ENCODE measurements at regions not wholly inside any gene's neighbourhood (a gene's known extent, or its start where the extent isn't known, plus 50 kb on each side); places are given as distances from the start of the nearest gene placed in this dataset.
"Not testable (repeated sequence)": the region's sequence is repeated elsewhere in the genome, so short reads cannot be mapped to it uniquely, and the experiment has no call there.

DNA sequence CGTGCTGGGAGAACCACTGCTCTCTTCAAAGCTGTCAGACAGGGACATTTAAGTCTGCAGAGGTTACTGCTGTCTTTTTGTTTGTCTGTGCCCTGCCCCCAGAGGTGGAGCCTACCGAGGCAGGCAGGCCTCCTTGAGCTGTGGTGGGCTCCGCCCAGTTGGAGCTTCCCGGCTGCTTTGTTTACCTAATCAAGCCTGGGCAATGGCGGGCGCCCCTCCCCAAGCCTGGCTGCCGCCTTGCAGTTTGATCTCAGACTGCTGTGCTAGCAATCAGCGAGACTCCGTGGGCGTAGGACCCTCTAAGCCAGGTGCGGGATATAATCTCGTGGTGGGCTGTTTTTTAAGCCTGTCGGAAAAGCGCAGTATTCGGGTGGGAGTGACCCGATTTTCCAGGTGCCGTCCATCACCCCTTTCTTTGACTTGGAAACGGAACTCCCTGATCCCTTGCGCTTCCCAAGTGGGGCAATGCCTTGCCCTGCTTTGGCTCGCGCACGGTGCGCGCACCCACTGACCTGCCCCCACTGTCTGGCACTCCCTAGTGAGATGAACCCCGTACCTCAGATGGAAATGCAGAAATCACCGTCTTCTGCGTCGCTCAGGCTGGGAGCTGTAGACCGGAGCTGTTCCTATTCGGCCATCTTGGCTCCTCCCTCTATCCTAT is 617.0 kb downstream of the ADCYAP1 start:
- TF ChIP-seq, protein P1, sequence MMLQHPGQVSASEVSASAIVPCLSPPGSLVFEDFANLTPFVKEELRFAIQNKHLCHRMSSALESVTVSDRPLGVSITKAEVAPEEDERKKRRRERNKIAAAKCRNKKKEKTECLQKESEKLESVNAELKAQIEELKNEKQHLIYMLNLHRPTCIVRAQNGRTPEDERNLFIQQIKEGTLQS (IDR thresholded peaks at IDR 0.05) = not testable (repeated sequence)
- TF ChIP-seq EZH2 (IDR thresholded peaks at IDR 0.05); RAD21 (IDR thresholded peaks at IDR 0.05; ENCODE audit: low read depth); SRF (IDR thresholded peaks at IDR 0.05; ENCODE audit: low read depth); POLR2AphosphoS5 (IDR thresholded peaks at IDR 0.05; ENCODE audit: low read depth, low read length): not testable (repeated sequence)
- TF ChIP-seq, protein P2, sequence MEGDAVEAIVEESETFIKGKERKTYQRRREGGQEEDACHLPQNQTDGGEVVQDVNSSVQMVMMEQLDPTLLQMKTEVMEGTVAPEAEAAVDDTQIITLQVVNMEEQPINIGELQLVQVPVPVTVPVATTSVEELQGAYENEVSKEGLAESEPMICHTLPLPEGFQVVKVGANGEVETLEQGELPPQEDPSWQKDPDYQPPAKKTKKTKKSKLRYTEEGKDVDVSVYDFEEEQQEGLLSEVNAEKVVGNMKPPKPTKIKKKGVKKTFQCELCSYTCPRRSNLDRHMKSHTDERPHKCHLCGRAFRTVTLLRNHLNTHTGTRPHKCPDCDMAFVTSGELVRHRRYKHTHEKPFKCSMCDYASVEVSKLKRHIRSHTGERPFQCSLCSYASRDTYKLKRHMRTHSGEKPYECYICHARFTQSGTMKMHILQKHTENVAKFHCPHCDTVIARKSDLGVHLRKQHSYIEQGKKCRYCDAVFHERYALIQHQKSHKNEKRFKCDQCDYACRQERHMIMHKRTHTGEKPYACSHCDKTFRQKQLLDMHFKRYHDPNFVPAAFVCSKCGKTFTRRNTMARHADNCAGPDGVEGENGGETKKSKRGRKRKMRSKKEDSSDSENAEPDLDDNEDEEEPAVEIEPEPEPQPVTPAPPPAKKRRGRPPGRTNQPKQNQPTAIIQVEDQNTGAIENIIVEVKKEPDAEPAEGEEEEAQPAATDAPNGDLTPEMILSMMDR (IDR thresholded peaks at IDR 0.05 in 2 of 3, conservative IDR thresholded peaks at IDR 0.05 in 1 of 3; ENCODE audit: borderline replicate concordance in 1 of 3, insufficient read depth in 1 of 3, low read depth in 2 of 3, low read length in 2 of 3) = not testable (repeated sequence)
- TF ChIP-seq, protein P3, sequence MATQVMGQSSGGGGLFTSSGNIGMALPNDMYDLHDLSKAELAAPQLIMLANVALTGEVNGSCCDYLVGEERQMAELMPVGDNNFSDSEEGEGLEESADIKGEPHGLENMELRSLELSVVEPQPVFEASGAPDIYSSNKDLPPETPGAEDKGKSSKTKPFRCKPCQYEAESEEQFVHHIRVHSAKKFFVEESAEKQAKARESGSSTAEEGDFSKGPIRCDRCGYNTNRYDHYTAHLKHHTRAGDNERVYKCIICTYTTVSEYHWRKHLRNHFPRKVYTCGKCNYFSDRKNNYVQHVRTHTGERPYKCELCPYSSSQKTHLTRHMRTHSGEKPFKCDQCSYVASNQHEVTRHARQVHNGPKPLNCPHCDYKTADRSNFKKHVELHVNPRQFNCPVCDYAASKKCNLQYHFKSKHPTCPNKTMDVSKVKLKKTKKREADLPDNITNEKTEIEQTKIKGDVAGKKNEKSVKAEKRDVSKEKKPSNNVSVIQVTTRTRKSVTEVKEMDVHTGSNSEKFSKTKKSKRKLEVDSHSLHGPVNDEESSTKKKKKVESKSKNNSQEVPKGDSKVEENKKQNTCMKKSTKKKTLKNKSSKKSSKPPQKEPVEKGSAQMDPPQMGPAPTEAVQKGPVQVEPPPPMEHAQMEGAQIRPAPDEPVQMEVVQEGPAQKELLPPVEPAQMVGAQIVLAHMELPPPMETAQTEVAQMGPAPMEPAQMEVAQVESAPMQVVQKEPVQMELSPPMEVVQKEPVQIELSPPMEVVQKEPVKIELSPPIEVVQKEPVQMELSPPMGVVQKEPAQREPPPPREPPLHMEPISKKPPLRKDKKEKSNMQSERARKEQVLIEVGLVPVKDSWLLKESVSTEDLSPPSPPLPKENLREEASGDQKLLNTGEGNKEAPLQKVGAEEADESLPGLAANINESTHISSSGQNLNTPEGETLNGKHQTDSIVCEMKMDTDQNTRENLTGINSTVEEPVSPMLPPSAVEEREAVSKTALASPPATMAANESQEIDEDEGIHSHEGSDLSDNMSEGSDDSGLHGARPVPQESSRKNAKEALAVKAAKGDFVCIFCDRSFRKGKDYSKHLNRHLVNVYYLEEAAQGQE (IDR thresholded peaks at IDR 0.05; ENCODE audit: low read depth) = not testable (repeated sequence)
